C4-2B (cell line): ENCODE measurements at regions not wholly inside any gene's neighbourhood (a gene's known extent, or its start where the extent isn't known, plus 50 kb on each side); places are given as distances from the start of the nearest gene placed in this dataset.

Source experiments
- ZFX ChIP-seq: fragments of 450-650 bp; IDR thresholded peaks from 2 replicates; pipeline ENCODE4 v1.6.1; 2017
- TF ChIP-seq, protein P1 (sequence below): fragments of 450-650 bp; conservative IDR thresholded peaks from 2 replicates; pipeline ENCODE4 v1.5.1; 2017; ENCODE audit warnings: mild to moderate bottlenecking

DNA sequence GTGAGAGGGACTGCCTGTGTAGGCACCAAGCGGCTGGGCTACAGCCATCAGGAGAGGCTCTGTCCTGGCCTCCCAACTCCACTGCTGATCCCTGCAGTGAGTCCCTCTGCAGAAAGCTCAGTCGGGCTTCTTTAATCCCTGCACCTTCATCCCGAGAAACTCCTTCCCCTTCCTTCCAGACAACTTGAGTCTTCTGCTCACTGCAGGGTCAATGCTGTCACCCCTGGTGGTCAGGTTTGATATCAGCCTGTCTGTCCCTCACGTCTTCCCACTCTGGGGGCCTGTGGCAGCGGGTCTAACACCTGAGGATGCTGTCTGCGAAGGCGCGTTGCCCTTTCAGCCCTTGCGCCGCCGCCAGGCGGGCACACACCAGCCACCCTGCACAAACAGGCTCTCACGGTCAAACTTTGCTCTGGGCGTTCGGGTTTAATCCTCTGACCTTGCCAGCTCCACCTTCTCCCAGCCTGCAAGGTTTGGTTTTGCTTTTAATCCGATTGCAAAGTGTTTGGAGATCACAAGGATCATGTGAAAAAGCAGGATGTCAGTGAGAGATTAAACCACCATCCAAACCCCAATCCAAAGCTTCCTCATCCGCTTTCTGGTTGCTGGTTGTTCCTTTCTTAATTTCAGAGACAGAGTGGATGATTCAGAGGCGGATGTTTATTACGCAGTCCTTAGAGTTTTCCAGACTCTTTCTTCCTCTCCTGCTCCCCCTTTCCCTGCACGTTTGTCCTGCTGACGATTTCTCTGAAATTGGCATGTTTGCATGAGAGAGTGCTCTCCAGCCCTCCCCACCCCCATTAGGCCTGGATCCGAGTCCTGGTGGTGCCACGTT lies 74.8 kb upstream of the SLC34A2 start:
- TF ChIP-seq, protein P1, sequence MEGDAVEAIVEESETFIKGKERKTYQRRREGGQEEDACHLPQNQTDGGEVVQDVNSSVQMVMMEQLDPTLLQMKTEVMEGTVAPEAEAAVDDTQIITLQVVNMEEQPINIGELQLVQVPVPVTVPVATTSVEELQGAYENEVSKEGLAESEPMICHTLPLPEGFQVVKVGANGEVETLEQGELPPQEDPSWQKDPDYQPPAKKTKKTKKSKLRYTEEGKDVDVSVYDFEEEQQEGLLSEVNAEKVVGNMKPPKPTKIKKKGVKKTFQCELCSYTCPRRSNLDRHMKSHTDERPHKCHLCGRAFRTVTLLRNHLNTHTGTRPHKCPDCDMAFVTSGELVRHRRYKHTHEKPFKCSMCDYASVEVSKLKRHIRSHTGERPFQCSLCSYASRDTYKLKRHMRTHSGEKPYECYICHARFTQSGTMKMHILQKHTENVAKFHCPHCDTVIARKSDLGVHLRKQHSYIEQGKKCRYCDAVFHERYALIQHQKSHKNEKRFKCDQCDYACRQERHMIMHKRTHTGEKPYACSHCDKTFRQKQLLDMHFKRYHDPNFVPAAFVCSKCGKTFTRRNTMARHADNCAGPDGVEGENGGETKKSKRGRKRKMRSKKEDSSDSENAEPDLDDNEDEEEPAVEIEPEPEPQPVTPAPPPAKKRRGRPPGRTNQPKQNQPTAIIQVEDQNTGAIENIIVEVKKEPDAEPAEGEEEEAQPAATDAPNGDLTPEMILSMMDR = no peak
- TF ChIP-seq ZFX = no peak
